ENCODE measurements at regions not wholly inside any gene's neighbourhood (a gene's known extent, or its start where the extent isn't known, plus 50 kb on each side); places are given as distances from the start of the nearest gene placed in this dataset.

DNA sequence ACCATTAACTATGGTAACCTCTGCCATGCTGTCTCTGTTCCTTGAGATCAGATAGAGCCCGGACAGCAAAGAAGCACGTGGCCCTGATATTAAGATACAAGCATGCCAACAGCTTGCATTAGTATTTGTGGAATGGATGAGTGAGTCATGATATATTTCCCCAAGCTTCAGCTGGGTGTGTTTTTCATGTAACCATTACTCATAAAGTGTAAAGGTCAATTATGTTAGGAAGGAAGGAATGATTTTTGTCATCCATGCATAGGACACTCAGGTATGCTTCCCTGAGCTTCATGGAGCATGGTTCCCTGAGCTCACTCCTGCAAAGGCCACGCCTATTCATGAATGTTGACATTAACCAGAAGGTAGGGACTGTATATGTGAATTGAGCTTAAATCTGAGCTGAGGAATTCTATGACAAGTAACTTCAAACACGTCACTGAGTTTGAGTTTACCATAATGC, 74.6 kb downstream of the ARL4C start:
- DNase-seq = no peak
- Mint-ChIP-seq H3K36me3 (peaks cover 17% of the 10 kb centered on the region), H3K4me3 (peak overlapping the region; percentile 12), H3K4me1 (peaks cover 74% of the 10 kb centered on the region), H3K27me3 (no peaks in the 10 kb centered on the region), H3K9me3 (peaks cover 12% of the 10 kb centered on the region), H3K27ac (peak overlapping the region; percentile 99)
- CTCF ChIA-PET = interaction anchor here (1.0 to 1.1 kb wide), 2 partner anchors 130 to 132 kb away, joined by 3 to 4 read pairs; no protein-coding TSS in a partner anchor

- Mint-ChIP-seq H3K4me3 (no peak overlapping the region), H3K27ac (peak overlapping the region; percentile 68), H3K36me3 (peaks cover 16% of the 10 kb centered on the region), H3K4me1 (peaks cover 61% of the 10 kb centered on the region), H3K9me3 (peaks cover 10% of the 10 kb centered on the region), H3K27me3 (no peaks in the 10 kb centered on the region)
- no peak for DNase-seq
- CTCF ChIA-PET = interaction anchor here (0.9 kb wide), 1 partner anchor 19 kb away, joined by 4 read pairs; no protein-coding TSS in a partner anchor
These were observed 76.5 kb downstream of the ARL4C start for GRCh38 chr2:234420408-234420807.

DNA sequence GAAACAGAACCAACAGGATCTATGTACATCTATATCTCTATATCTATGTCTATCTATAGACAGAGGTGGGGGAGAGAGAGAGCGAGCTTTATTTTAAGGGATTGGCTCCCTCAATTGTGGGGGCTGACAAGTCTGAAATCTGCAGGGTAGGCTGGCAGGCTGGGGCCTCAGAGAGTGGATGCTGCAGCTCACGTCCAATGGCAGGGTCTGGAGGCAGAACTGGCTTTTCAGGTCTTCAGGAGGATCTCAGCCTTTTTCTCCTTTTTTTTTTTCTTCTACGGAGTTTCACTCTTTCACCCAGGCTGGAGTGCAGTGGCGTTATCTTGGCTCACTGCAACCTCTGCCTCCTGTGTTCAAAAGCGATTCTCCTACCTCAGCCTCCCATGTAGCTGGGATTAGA, 77.2 kb downstream of the ARL4C start:
- DNase-seq = no peak
- CTCF ChIA-PET = no interaction called here
- H3K4me3 Mint-ChIP-seq = no peak overlapping the region
- H3K36me3 Mint-ChIP-seq = peaks cover 13% of the 10 kb centered on the region
- peaks cover 10% of the 10 kb centered on the region for H3K9me3 Mint-ChIP-seq
- no peak overlapping the region for H3K27ac Mint-ChIP-seq
- peaks cover 60% of the 10 kb centered on the region for H3K4me1 Mint-ChIP-seq
- no peaks in the 10 kb centered on the region for H3K27me3 Mint-ChIP-seq

- Mint-ChIP-seq H3K4me3 (no peak overlapping the region), H3K4me1 (peaks cover 40% of the 10 kb centered on the region), H3K27ac (no peak overlapping the region), H3K36me3 (peaks cover 13% of the 10 kb centered on the region), H3K9me3 (peaks cover 12% of the 10 kb centered on the region), H3K27me3 (no peaks in the 10 kb centered on the region)
- no peak for DNase-seq
- CTCF ChIA-PET = no interaction called here
These were observed 81.2 kb downstream of the ARL4C start for GRCh38 chr2:234415706-234416105.

- H3K9me3 Mint-ChIP-seq = peaks cover 12% of the 10 kb centered on the region
- DNase-seq = no peak
- H3K4me3 Mint-ChIP-seq = no peak overlapping the region
- CTCF ChIA-PET = no interaction called here
- no peak overlapping the region for H3K27ac Mint-ChIP-seq
- peaks cover 13% of the 10 kb centered on the region for H3K36me3 Mint-ChIP-seq
- peaks cover 40% of the 10 kb centered on the region for H3K4me1 Mint-ChIP-seq
- peaks cover 5% of the 10 kb centered on the region for H3K27me3 Mint-ChIP-seq
These were observed 82.3 kb downstream of the ARL4C start for GRCh38 chr2:234414596-234414995.

GRCh38 chr2:234412726-234413125, 84.2 kb downstream of the ARL4C start:
- Mint-ChIP-seq H3K4me1 (peaks cover 38% of the 10 kb centered on the region), H3K27ac (no peak overlapping the region), H3K27me3 (peaks cover 5% of the 10 kb centered on the region), H3K4me3 (no peak overlapping the region), H3K9me3 (peaks cover 4% of the 10 kb centered on the region), H3K36me3 (peaks cover 6% of the 10 kb centered on the region)
- DNase-seq = no peak
- CTCF ChIA-PET = interaction anchor here (1.7 to 2.2 kb wide), 2 partner anchors 10 to 16 kb away, joined by 4 to 6 read pairs; no protein-coding TSS in a partner anchor

DNA sequence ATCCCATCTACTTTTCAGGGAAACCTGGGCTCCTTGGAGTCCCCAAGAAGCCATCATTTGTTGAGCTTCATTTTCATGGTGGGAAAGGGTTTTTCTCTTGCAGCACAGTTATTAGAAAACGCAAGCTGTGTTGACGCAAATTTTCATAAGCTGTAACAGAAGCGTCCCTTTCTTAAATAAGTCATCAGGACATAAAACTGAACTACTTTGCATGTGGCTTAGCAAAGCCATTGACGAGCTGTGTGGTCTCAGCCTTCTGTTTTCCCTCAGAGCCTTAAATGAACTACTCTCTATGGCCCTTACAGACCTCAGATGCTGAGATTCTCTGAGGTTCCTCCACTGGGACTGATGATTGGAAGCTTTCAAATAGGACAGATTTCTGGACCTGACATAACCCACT, 85.1 kb downstream of the ARL4C start:
- Mint-ChIP-seq H3K4me3 (no peak overlapping the region), H3K27ac (no peak overlapping the region), H3K4me1 (peaks cover 38% of the 10 kb centered on the region), H3K9me3 (peaks cover 1% of the 10 kb centered on the region), H3K27me3 (peaks cover 5% of the 10 kb centered on the region), H3K36me3 (peaks cover 3% of the 10 kb centered on the region)
- CTCF ChIA-PET = interaction anchor here (1.7 to 2.2 kb wide), 2 partner anchors 9 to 15 kb away, joined by 4 to 6 read pairs; no protein-coding TSS in a partner anchor
- DNase-seq = no peak

GRCh38 chr2:234410526-234410925, 86.4 kb downstream of the ARL4C start:
- Mint-ChIP-seq H3K4me3 (no peak overlapping the region), H3K27ac (no peak overlapping the region), H3K9me3 (peaks cover 1% of the 10 kb centered on the region), H3K27me3 (peaks cover 5% of the 10 kb centered on the region), H3K4me1 (peaks cover 47% of the 10 kb centered on the region), H3K36me3 (peaks cover 2% of the 10 kb centered on the region)
- no peak for DNase-seq
- CTCF ChIA-PET = no interaction called here

DNA sequence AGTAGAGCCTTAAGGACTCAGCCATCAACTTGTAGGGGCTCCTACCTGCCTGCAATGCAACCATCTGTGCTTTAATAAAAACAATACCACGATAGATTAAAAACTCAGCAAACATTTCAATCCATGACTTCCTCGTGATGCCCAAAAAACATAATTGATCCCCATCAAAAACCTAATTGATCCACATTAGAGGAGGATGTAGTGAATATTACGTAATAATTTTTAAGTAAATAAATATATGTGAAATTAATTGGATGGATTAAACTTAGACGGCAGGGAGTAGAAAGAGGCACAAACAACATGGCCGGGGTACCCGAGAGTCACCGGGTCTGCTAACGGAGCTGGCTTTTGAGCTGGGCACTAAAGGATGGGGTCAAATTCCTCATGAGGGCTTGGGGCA, 87.3 kb downstream of the ARL4C start:
- CTCF ChIA-PET = no interaction called here
- Mint-ChIP-seq H3K27me3 (peaks cover 5% of the 10 kb centered on the region), H3K9me3 (peaks cover 1% of the 10 kb centered on the region), H3K27ac (no peak overlapping the region), H3K4me1 (peaks cover 48% of the 10 kb centered on the region), H3K4me3 (no peak overlapping the region), H3K36me3 (no peaks in the 10 kb centered on the region)
- no peak for DNase-seq

- H3K27me3 Mint-ChIP-seq = peaks cover 5% of the 10 kb centered on the region
- peaks cover 3% of the 10 kb centered on the region for H3K36me3 Mint-ChIP-seq
- H3K9me3 Mint-ChIP-seq = no peaks in the 10 kb centered on the region
- CTCF ChIA-PET = interaction anchor here (0.7 kb wide), 1 partner anchor 11 kb away, joined by 3 read pairs; no protein-coding TSS in a partner anchor
- no peak overlapping the region for H3K4me3 Mint-ChIP-seq
- H3K4me1 Mint-ChIP-seq = peaks cover 65% of the 10 kb centered on the region
- H3K27ac Mint-ChIP-seq = no peak overlapping the region
- no peak for DNase-seq
These were observed 90.8 kb downstream of the ARL4C start for GRCh38 chr2:234406085-234406484.

- Mint-ChIP-seq H3K27ac (no peak overlapping the region), H3K9me3 (peaks cover 4% of the 10 kb centered on the region), H3K27me3 (peaks cover 5% of the 10 kb centered on the region), H3K36me3 (peaks cover 8% of the 10 kb centered on the region), H3K4me1 (peaks cover 66% of the 10 kb centered on the region), H3K4me3 (no peak overlapping the region)
- CTCF ChIA-PET = interaction anchor here (0.6 to 0.7 kb wide), 2 partner anchors 23 to 33 kb away, joined by 3 read pairs; no protein-coding TSS in a partner anchor
- no peak for DNase-seq
These were observed 91.4 kb downstream of the ARL4C start for GRCh38 chr2:234405462-234405861.

- CTCF ChIA-PET = interaction anchor here (0.6 to 0.7 kb wide), 2 partner anchors 22 to 32 kb away, joined by 3 read pairs; no protein-coding TSS in a partner anchor
- Mint-ChIP-seq H3K27me3 (peaks cover 2% of the 10 kb centered on the region), H3K9me3 (peaks cover 7% of the 10 kb centered on the region), H3K4me1 (peaks cover 66% of the 10 kb centered on the region), H3K36me3 (peaks cover 9% of the 10 kb centered on the region), H3K4me3 (no peak overlapping the region), H3K27ac (no peak overlapping the region)
- no peak for DNase-seq
These were observed 91.9 kb downstream of the ARL4C start for GRCh38 chr2:234404957-234405356.

GRCh38 chr2:234403751-234404150, 93.1 kb downstream of the ARL4C start:
- no peaks in the 10 kb centered on the region for H3K27me3 Mint-ChIP-seq
- H3K27ac Mint-ChIP-seq = no peak overlapping the region
- DNase-seq = no peak
- H3K36me3 Mint-ChIP-seq = peaks cover 15% of the 10 kb centered on the region
- no peak overlapping the region for H3K4me3 Mint-ChIP-seq
- CTCF ChIA-PET = interaction anchor here (1.9 kb wide), 1 partner anchor 9 kb away, joined by 6 read pairs; no protein-coding TSS in a partner anchor
- H3K9me3 Mint-ChIP-seq = peaks cover 11% of the 10 kb centered on the region
- H3K4me1 Mint-ChIP-seq = peaks cover 78% of the 10 kb centered on the region

- peaks cover 84% of the 10 kb centered on the region for H3K4me1 Mint-ChIP-seq
- CTCF ChIA-PET = interaction anchor here (1.9 kb wide), 1 partner anchor 10 kb away, joined by 6 read pairs; no protein-coding TSS in a partner anchor
- no peak overlapping the region for H3K4me3 Mint-ChIP-seq
- H3K36me3 Mint-ChIP-seq = peaks cover 15% of the 10 kb centered on the region
- H3K27me3 Mint-ChIP-seq = no peaks in the 10 kb centered on the region
- H3K27ac Mint-ChIP-seq = peak overlapping the region; percentile 86
- H3K9me3 Mint-ChIP-seq = peaks cover 11% of the 10 kb centered on the region
- no peak for DNase-seq
These were observed 93.8 kb downstream of the ARL4C start for GRCh38 chr2:234403074-234403473.

DNA sequence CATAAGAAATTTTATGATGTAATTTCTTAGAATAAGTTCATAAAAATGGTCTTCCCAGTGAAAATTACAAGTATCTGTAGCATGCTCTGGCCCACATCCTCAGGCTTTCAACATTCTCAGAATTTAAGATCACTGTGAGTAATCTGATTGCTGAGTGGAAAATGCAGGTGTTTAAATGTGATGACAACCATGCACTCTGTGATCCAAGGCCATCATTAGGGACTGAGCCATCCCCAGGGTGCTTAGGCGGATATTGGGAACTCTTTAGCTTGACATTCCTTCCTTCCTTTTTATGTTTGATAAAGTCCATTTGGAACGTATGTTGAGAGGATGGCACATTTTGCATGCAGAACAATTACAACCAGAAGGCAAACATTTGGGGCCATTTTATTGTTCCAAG, 95.5 kb downstream of the ARL4C start:
- CTCF ChIA-PET = interaction anchor here (1.2 kb wide), 1 partner anchor 19 kb away, joined by 4 read pairs; no protein-coding TSS in a partner anchor
- peaks cover 11% of the 10 kb centered on the region for H3K9me3 Mint-ChIP-seq
- no peaks in the 10 kb centered on the region for H3K27me3 Mint-ChIP-seq
- peak; percentile 43 for DNase-seq
- H3K36me3 Mint-ChIP-seq = peaks cover 15% of the 10 kb centered on the region
- H3K4me3 Mint-ChIP-seq = peak overlapping the region; percentile 8
- H3K4me1 Mint-ChIP-seq = peaks cover 84% of the 10 kb centered on the region
- H3K27ac Mint-ChIP-seq = peak overlapping the region; percentile 91

All from activated naive CD4-positive, alpha-beta T cell treated with anti-CD3 and anti-CD28 coated beads, Interleukin-2, amount 10 ng/mL, durations not matched to agents 7 days and 5 days (primary cell).